Subcutaneous abdominal adipose tissue (tissue), 5 donors: ENCODE measurements at regions not wholly inside any gene's neighbourhood (a gene's known extent, or its start where the extent isn't known, plus 50 kb on each side); places are given as distances from the start of the nearest gene placed in this dataset.
"Not testable (repeated sequence)": the region's sequence is repeated elsewhere in the genome, so short reads cannot be mapped to it uniquely, and the experiment has no call there.

Experiments used
- H3K27ac ChIP-seq: one replicate; pipeline ENCODE4 v1.7.0; 2013; ENCODE audit warnings: low read depth, mild to moderate bottlenecking, inconsistent platforms, low read length, moderate library complexity
- H3K27me3 ChIP-seq, 5 donors: one replicate each; pipeline ENCODE4 v1.7.0; 2013; ENCODE audit warnings: low read length in 5 of 5, inconsistent platforms in 1 of 5; ENCODE audit not compliant: control insufficient read depth in 5 of 5, insufficient read depth in 4 of 5
- H3K36me3 ChIP-seq, 5 donors: one replicate each; pipeline ENCODE4 v1.7.0; 2013; ENCODE audit warnings: low read length in 5 of 5; ENCODE audit not compliant: control insufficient read depth in 5 of 5, insufficient read depth in 5 of 5
- H3K4me1 ChIP-seq, 5 donors: one replicate each; pipeline ENCODE4 v1.7.0; 2013; ENCODE audit warnings: low read length in 5 of 5, mild to moderate bottlenecking in 3 of 5, moderate library complexity in 1 of 5; ENCODE audit not compliant: control insufficient read depth in 5 of 5, insufficient read depth in 5 of 5
- H3K4me3 ChIP-seq, 5 donors: one replicate each; pipeline ENCODE4 v1.7.0; 2013; ENCODE audit warnings: low read length in 5 of 5, low read depth in 1 of 5
- H3K9ac ChIP-seq, 5 donors: one replicate each; pipeline ENCODE4 v1.7.0; 2013; ENCODE audit warnings: low read length in 5 of 5, mild to moderate bottlenecking in 4 of 5, moderate library complexity in 3 of 5
- H3K9me3 ChIP-seq, 5 donors: one replicate each; pipeline ENCODE4 v1.7.0; 2013; ENCODE audit warnings: low read length in 5 of 5; ENCODE audit not compliant: control insufficient read depth in 5 of 5
- donor health status: healthy.
- donor health status: healthy.
- donor health status: healthy.
- donor health status: healthy.
- donor health status: healthy.

- H3K4me3 ChIP-seq: no peak overlapping the region
- H3K27me3 ChIP-seq: no peaks in the 10 kb centered on the region
- H3K36me3 ChIP-seq: no peaks in the 10 kb centered on the region
- H3K4me1 ChIP-seq: no peaks in the 10 kb centered on the region
- peaks cover 0 to 3% (median 0%) of the 10 kb centered on the region in 5 donors for H3K9me3 ChIP-seq
- no peak overlapping the region for H3K9ac ChIP-seq
- no peak overlapping the region for H3K27ac ChIP-seq
These were observed 421.2 kb upstream of the HTR1E start for GRCh38 chr6:86516087-86516486.

- no peaks in the 10 kb centered on the region for H3K4me1 ChIP-seq
- no peak overlapping the region for H3K27ac ChIP-seq
- no peak overlapping the region for H3K9ac ChIP-seq
- no peaks in the 10 kb centered on the region for H3K36me3 ChIP-seq
- H3K4me3 ChIP-seq: no peak overlapping the region
- no peaks in the 10 kb centered on the region for H3K9me3 ChIP-seq
- no peaks in the 10 kb centered on the region for H3K27me3 ChIP-seq
These were observed 425.4 kb upstream of the HTR1E start for GRCh38 chr6:86511962-86512361.

- no peaks in the 10 kb centered on the region for H3K9me3 ChIP-seq
- no peaks in the 10 kb centered on the region for H3K36me3 ChIP-seq
- no peaks in the 10 kb centered on the region for H3K27me3 ChIP-seq
- H3K4me3 ChIP-seq: no peak overlapping the region
- no peak overlapping the region for H3K9ac ChIP-seq
- H3K4me1 ChIP-seq: no peaks in the 10 kb centered on the region
- no peak overlapping the region for H3K27ac ChIP-seq
These were observed 429.1 kb upstream of the HTR1E start for GRCh38 chr6:86508230-86508629.

GRCh38 chr6:86502497-86502896 lies 434.8 kb upstream of the HTR1E start:
- Histone ChIP-seq H3K9ac (no peak overlapping the region), H3K36me3 (no peaks in the 10 kb centered on the region), H3K4me3 (no peak overlapping the region), H3K4me1 (no peaks in the 10 kb centered on the region), H3K27me3 (no peaks in the 10 kb centered on the region), H3K27ac (no peak overlapping the region), H3K9me3 (peaks cover 0 to 13% (median 6%) of the 10 kb centered on the region in 5 donors)

- Histone ChIP-seq H3K4me3 (no peak overlapping the region), H3K36me3 (no peaks in the 10 kb centered on the region), H3K27ac (no peak overlapping the region), H3K27me3 (no peaks in the 10 kb centered on the region), H3K9me3 (peaks cover 0 to 13% (median 6%) of the 10 kb centered on the region in 5 donors), H3K9ac (no peak overlapping the region), H3K4me1 (no peaks in the 10 kb centered on the region)
These were observed 437.3 kb upstream of the HTR1E start for GRCh38 chr6:86500035-86500434.

GRCh38 chr6:86489042-86489441 lies 448.3 kb upstream of the HTR1E start:
- H3K27ac ChIP-seq, H3K9me3 ChIP-seq, H3K4me3 ChIP-seq, H3K4me1 ChIP-seq, H3K36me3 ChIP-seq, H3K9ac ChIP-seq, H3K27me3 ChIP-seq: not testable (repeated sequence)

GRCh38 chr6:86487660-86488221 lies 449.6 kb upstream of the HTR1E start:
- no peaks in the 10 kb centered on the region for H3K27me3 ChIP-seq
- H3K4me1 ChIP-seq: no peaks in the 10 kb centered on the region
- H3K27ac ChIP-seq: no peak overlapping the region
- no peak overlapping the region for H3K9ac ChIP-seq
- no peaks in the 10 kb centered on the region for H3K36me3 ChIP-seq
- peaks cover 0 to 10% (median 0%) of the 10 kb centered on the region in 5 donors for H3K9me3 ChIP-seq
- H3K4me3 ChIP-seq: no peak overlapping the region

- H3K27ac ChIP-seq, H3K4me1 ChIP-seq, H3K9me3 ChIP-seq, H3K36me3 ChIP-seq, H3K4me3 ChIP-seq, H3K27me3 ChIP-seq, H3K9ac ChIP-seq: not testable (repeated sequence)
These were observed 459.0 kb upstream of the HTR1E start for GRCh38 chr6:86478316-86478715.

- Histone ChIP-seq H3K9ac (no peak overlapping the region), H3K36me3 (no peaks in the 10 kb centered on the region), H3K4me3 (no peak overlapping the region), H3K4me1 (no peaks in the 10 kb centered on the region), H3K9me3 (no peaks in the 10 kb centered on the region), H3K27me3 (no peaks in the 10 kb centered on the region), H3K27ac (no peak overlapping the region)
These were observed 459.7 kb upstream of the HTR1E start for GRCh38 chr6:86477500-86478148.

- no peak overlapping the region for H3K27ac ChIP-seq
- no peak overlapping the region for H3K4me3 ChIP-seq
- no peaks in the 10 kb centered on the region for H3K4me1 ChIP-seq
- no peaks in the 10 kb centered on the region for H3K36me3 ChIP-seq
- H3K9me3 ChIP-seq: no peaks in the 10 kb centered on the region
- no peak overlapping the region for H3K9ac ChIP-seq
- H3K27me3 ChIP-seq: no peaks in the 10 kb centered on the region
These were observed 461.0 kb upstream of the HTR1E start for GRCh38 chr6:86476311-86476710.
